Left ventricle myocardium superior (tissue), 1 donor: ENCODE measurements at regions not wholly inside any gene's neighbourhood (a gene's known extent, or its start where the extent isn't known, plus 50 kb on each side); places are given as distances from the start of the nearest gene placed in this dataset.

ENCODE experiments used
- ATAC-seq: fragments of 200-7000 bp; cut with Tn5 transposase; one replicate; pipeline ENCODE4 v1.9.1; 2020; ENCODE audit warnings: mild to moderate bottlenecking, moderate library complexity
- DNase-seq: peaks from one replicate; pipeline ENCODE4 v3.0.0-alpha.2; 2020
- intact Hi-C: fragments of 100-400 bp; cut with micrococcal nuclease; formaldehyde crosslinking; loops from one replicate; pipeline ENCODE4 v1.11.0; 2022
- donor health status: DM: no; HTN: yes; CAD: no; lungs with severe emphysema.

DNA sequence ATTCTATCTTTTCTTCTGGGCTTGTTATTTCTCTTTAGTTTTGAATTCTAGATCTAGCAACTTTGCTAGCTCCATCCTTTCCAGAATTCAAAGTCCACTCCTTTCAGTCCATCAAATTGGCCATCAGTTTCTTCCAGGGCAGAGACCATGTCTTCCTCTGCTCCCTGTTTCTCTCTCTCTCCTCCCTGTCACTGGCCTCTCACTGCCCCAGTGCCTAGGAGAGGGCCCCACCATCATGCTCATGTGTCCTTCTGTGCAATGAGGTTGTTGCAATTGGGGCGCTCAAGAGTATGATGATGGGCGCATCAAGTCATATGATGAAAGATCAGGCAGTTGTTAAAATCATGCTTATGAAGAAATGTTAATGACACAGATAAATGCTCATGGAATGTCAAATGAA lies 159.2 kb upstream of the HS6ST1 start:
- no peak for ATAC-seq
- intact Hi-C loops = no loop called here
- DNase-seq = no peak

DNA sequence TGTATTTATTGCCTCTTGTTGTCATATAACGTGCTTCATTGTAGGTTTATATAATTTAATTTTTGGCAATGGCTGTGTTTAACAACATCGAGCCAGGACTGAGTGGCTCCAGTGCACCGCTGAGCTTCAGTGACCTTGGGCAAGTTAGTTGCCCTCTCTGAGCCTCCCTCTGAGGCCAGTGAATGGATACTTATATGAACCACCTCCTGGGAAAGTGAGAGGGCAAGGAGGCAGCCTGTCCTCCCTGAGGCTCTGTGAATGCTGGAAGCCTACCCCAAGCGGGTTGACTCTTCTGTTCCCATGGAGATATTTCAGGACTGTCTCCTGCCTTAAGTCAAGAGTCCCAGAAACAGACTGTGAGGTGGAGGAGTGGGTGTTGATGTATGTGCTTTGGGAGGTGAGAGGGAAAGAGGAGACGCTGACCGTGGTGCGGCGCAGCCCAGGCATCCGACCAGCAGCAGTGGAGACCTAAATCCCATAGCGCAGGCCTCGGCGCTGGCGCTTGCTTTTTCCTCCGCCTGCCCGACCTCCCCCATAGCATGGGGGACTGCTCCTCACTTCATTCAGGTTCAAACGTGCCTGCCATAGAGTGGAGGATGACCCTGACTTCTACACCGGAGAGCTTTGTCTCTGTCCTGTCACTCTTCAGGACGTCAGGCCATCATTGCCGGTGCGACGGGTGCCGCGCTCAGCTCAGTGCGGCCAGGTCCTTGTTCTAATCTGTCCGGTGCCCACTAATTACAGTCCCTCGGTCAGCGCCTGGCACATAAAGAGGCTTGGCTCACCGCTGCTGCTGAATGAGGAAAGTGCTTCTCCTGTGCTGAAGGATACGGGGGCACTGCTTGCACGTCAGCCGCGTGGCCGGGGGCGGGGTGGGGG lies 167.3 kb upstream of the HS6ST1 start:
- intact Hi-C loops = no loop called here
- ATAC-seq (no peak), DNase-seq (no peak)

DNA sequence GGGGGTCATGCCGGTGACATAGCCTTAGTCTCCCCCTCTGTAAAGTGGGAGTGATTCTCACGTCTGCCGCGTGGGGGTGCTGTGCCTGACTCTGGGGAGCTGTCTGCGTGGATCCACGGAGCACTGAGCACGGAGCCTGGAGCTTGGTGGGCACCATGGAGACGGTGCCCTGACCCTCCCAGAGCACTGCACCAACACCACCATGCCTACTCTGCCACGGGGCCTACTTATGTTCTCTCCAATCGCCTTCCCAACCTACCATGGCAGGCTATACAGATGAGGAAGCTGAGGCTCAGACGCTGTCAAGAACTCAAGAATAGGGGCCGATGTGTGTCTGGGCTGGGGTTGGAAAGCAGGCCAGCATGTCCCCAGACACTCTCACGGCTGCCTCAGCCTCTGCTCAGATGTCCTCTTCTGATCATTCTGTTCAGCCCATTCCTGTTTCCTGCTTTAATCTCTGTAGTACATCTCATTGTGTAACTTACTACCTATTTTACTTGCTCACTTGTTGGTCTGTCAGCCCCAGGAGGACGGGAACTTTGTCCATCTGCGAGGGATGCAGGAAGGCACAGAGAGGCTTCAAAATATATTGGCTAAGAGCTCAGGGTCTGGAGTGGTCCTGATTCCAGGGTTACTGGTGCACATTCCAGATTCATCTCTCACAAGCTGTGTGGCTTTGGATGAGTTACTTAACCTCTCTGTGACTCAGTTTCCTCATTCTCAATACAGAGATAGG lies 168.1 kb upstream of the HS6ST1 start:
- ATAC-seq = no peak
- intact Hi-C loops = no loop called here

DNA sequence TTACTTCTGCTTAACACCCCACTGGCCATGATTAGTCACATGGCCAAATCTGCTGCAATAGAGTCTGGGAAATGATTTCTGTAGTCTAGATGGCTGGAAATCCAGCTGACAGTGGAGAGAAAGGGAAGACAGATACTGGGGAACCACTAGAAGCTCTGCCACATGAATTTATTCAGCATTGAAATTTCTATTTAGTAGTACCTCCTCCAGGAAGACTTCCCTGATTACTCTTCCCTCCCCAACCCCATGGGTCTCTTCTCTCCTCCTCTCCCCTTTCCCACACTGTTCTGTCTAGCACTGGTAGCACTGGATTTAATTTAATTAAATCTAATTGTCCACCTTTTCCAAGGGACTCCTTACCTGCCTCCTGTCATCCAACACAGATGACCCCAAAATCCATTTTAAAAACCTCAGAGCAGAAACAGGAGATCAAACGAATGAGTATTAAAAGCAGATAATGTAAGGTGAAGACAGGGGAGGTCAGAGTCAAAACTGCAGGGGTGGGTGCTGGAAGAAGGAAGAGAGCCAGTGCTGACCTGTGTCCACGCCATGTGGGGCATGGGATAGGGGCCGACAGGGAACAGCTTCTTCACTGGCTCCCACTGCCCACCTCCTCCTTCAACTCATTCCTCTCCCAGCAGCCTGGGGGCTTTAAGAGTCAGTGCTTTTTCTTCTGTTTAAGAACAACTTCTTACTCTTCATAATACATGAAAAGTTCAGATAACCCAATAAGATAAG lies 169.2 kb upstream of the HS6ST1 start:
- DNase-seq (no peak), ATAC-seq (no peak)

More for the DNA sequence above, 168.1 kb upstream of the HS6ST1 start:
- DNase-seq = no peak

DNA sequence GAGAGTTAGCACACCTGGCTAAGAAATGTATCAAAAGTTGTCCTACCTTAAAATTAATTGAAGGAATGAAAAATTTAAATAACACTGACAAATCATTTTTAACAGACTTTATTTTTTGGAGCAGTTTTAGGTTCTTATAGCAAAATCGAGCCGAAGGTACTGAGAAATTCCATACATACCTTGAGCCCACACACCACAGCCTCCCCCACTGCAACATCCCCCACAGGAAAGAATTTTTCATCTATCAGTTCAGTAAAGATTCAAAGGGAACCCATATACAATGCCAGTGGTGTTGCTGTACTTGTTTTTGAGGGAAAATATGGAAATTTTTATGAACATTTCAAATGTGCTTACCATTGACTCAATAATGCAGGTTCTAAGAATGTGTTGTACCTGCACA lies 169.8 kb upstream of the HS6ST1 start:
- DNase-seq = no peak
- no peak for ATAC-seq
- intact Hi-C loops = no loop called here

More for the DNA sequence above, 169.2 kb upstream of the HS6ST1 start:
- intact Hi-C loops = no loop called here

DNA sequence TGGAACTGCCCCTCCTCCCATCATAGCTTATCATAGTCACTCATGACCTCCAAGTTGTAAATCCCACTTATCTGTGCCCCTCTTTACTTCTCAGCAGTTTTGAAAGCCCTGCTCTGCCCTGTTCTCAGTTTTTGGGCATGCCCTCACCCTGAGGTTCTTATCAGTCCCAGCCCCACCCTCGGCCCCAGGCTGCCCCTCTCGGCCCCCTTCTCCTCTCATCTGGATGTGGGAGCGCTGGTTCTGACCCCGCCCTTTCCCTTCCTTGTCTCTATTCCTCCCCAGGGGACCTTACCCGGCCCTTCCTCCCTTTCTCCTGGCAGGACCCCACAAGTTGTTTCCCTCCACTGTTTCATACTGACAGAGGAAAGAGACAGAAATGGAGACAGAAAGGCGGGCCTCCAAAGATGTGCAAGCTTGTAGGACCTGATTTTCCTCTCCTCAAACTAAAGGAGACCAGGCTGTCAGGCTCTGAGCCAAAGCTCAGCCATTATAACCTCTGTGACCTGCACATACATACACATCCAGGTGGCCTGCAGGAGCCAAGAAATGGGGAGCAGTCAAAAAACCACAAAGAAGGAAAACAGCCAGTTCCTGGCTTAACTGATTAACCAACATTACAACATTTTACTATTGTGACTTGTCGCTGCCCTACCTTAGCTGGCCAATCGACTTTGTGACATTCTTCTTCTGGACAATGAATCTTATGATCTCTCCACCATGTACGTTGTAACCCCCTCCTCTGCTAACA lies 171.0 kb upstream of the HS6ST1 start:
- ATAC-seq = no peak

DNA sequence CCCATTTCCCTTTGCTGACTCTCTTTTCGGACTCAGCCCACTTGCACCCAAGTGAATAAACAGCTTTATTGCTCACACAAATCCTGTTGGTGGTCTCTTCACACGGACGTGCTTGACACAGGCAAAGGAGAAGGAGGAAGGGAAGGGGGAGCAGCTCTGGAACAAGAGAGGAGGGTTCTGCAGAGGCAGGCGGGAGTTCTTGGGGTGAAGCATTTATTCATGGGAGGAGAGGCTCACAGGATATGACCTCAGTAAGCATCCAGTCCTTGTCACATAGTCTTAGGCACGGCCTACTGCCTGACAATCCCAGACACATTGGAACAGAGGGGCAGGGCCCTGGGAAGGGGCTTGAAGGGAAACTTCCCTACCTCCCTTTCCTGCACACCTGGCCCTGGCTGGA lies 171.7 kb upstream of the HS6ST1 start:
- DNase-seq = no peak
- intact Hi-C loops = no loop called here
- no peak for ATAC-seq

More for the DNA sequence above, 171.0 kb upstream of the HS6ST1 start:
- DNase-seq = no peak
- intact Hi-C loops = no loop called here

DNA sequence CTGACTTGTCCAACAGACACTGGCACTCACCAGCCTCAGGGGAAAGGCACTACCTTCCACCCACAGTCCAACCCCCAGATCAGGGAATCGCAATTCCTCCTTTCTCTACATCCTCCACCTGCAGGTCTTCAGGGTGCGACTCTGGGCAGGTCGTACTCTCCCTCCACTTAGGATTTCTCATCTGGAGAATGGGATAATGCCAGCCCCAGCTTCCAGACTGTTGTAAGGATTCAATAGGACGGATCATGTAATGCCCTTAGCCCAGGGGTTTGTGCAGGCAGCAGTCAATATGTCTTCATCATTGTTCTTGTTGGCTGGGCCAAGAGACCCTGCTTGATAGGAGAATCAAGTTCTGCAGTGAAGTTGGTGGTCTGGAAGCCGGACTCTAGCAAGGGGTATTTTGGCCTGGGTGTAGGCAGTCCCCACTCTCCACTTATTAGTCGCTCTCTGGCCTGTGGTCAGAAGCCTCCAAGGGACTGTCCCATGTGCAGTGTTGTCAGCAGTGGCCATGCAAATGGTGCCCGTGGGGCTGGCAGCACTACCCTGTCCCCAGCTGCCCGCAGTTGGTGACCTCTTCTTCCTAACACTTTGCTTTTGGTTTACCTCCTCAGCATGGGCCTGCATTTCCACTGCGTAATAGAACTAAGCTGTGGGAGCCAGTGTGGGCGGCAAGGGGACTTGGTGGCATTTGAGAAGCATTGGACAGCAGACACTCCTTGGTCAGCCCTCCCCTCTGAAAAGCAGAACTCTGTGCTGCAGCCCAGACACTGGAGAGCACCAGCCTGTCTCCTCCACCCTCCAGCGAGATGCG lies 172.4 kb upstream of the HS6ST1 start:
- intact Hi-C loops = no loop called here
- no peak for ATAC-seq
- DNase-seq = no peak

DNA sequence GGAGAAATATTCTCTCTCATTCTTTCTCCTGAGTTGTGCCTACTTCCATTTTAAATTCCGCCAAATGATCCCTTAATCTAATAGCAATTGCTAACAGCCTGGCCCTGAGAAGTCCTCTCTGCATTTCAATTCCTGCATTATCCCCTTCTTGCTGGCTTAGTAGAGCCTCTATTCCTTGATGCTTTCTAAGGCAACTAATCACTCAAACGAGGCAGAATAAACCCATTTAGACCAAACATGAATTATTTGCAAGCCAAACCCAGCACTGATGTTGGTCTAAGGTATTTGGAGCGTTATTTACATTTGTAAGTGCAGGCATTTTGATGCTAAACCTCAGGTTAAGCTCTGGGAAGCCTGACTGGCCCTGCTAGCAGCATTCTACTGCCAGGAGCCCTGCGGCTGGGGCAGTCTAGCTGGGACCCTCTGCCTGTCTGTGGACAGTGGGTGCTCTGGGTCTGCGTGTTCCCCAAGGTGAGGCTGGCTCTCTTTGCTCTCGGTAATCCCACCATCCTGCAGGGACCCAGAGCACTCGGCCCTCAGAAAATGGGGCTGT lies 173.1 kb upstream of the HS6ST1 start:
- intact Hi-C loops = no loop called here
- DNase-seq = no peak
- ATAC-seq = no peak

DNA sequence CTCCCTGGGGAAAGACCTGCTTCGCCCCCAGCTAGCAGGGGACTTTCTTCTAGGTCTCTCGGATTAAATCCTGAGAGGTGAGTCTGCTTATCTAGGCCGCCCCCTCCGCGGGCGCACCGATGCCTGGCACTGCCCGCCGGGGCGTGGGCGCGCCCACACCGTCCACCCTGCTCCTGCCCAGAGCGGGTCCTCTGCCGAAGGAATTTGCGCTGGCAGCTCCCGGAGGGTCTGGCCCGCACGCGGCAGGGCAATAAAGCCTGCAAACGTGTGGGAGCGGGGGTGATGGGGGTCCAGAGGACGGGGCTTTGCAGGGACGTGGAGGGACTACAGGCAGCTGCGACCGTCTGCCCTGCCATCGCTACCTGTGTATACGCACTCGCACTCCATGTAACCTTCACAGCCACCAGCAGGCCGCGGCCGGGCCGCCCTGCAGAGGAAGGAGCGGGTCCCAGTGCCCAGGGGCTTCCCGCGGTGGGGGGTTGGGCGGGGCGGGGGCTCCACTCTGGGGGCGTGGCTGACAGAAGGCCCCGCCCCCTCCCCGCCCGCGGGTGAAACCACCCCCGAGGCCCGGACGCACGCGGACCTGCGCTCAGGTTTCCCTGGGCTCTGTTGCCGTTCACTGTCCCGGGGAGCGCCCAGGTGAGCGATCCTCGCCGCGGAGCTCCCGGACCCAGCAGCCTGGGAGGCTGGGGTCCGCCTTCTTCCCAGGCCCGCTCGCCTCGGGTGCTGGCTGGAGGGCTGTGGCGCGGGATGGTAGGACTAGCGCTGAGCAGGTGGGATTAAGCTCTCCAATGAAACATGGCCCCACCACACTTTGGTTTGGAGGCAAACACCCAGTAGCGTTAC lies 174.5 kb upstream of the HS6ST1 start:
- intact Hi-C loops = no loop called here
- no peak for DNase-seq
- no peak for ATAC-seq

DNA sequence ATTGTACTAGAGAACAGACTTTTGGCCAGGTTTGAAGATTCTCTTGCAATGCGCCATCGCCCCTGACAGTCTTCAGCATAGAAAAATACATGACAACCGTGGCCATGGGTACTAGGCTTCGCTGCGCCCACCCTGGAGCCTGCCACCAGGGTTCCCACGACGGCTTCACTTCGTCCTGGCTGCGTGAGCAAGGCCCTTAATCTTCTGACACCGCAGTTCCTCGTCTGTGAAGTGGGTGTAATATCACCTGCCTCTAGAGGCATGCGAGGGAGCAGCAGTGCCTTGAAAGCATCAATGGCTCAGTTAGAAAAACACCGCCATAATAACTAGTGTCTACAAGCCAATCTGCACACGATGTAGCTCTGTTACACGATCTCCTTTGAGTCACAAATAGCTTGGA lies 175.2 kb upstream of the HS6ST1 start:
- DNase-seq (no peak), ATAC-seq (no peak)
- intact Hi-C loops = no loop called here

DNA sequence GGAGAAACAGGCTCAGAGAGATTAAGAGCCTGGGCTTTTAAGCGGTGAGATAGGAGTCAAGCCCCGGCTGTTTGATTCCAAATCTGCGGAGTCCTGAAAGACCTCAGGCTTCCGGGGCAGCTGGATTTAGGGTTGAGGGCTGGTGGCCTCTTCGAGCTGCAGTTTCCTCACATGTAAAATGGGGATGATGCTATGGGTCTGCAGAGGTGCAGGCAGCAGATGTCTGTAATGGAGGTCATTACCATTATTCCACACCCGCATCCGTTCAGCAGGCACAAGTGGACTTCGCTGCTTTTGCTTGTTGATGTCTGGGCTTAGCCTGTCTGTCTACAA lies 175.6 kb upstream of the HS6ST1 start:
- intact Hi-C loops = no loop called here
- no peak for DNase-seq
- ATAC-seq = no peak

DNA sequence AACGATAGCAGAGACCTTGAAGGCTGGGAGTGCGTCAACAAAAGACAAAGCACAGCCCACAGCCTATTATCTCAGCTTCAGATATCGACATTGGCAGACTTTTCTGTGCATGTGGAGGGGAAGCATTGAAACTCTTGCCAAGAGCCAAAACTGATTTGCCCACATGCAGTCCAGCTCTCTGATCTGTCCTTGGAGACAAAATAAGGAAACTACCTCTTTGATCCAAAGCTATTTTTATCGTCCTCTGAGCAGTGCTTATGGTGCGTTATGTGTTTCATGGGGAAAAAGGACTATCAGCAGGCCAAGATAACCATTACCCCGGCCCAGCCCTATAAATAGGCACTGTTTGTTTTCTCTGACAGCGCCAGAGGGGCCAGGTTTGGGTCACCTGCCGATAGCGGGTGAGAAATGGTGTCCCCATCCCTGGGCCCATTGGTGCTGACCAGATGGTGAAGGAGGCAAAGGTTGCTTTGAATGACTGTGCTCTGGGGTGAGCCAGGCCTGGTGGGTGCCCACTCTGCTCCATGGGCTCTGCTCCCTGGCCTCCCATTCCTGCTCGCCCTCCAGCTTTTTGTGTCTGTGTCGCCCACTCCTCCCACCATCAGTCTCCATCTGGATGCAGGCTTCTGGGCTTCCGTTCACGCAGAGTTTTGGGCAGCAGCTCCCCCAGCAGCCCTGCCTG lies 176.1 kb upstream of the HS6ST1 start:
- intact Hi-C loops = no loop called here
- no peak for DNase-seq
- ATAC-seq = peak; percentile 89

DNA sequence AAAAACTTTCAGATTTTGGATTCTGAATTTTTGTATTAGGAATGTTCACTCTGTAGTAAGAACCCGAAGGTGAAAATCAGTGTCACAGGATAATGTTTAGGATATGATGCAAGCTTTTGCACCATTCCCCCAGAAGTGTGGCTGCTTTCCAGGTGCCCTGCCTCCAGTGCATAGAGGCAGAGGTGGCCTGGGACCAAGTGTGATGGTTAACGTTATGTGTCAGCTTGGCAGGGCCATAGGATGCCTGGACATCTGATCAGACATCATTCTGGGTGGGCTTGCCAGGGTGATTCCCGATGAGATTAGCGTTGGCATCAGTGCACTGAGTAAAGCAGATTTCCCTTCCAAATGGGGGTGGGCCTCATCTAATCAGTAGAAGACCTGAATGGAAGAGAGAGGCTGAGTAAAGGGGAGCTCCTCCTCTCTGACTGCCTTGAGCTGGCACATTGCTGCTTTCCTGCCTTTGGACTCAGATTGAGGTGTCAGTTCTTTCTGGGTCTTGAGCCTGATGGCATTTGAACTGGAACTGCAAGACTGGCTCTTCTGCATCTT lies 177.4 kb upstream of the HS6ST1 start:
- DNase-seq = no peak
- no peak for ATAC-seq
- intact Hi-C loops = no loop called here

DNA sequence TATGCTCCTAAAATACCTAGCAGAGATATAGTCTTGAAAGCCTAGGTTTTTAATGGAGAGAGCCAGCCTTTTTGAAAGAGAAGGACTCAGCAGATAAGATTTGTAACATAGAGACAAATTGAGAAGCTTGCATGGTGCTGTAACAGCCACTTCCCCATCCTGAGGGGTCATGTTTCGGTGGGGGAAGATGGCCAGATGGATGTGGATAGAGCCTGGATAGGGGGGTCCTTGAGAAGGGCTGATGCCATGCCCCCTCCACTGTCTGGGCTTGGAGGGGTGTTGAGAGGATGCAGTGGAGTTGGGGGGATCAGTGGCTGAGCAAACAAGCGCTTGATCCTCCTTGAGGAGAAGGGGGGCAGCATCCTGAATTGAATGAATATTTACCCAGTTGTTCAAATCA lies 178.0 kb upstream of the HS6ST1 start:
- intact Hi-C loops = no loop called here
- DNase-seq = no peak

DNA sequence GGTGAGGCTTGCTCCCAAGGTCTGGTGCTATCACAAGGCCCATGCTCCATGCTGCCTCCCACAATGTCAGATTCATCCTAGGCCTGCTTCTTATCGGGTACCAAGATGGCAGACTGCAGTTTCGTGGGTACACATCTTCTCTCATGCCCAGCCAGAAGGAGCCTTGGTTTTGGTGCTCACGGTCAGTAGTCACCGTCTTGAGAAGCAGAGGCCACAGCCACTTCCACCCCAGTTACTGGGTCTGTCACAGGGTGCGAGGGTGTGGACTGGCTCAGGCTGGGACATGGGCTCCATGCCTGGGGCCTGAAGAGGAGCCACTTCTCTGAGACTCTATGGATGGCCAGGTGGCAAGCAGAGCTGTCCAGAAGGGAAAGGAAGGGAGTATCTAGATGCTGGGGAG lies 178.8 kb upstream of the HS6ST1 start:
- ATAC-seq (no peak), DNase-seq (no peak)
- intact Hi-C loops = no loop called here

More for the DNA sequence above, 178.0 kb upstream of the HS6ST1 start:
- ATAC-seq = no peak

DNA sequence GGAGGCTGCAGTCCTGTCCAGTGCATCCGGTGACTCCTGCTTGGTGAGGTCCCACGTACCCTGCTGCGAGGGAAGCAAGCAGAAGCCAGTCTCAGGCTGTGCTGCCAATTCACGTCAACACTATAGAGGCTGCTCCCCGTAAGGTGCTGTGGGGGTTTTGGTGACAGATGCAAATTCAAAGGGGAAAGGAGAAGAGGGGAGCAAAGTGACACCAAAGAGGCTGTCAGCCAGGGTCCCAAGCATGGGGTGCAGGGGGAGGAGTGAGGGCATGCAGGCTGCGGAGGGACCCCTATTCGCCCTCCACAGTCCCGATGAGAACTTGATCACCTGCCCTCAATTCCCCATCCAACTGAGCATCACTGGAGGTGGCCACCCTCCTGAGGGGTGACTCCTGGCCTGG lies 179.4 kb upstream of the HS6ST1 start:
- no peak for DNase-seq
- ATAC-seq = no peak
- intact Hi-C loops = no loop called here
